Nucleus accumbens (tissue), 56 donors: ENCODE measurements at regions not wholly inside any gene's neighbourhood (a gene's known extent, or its start where the extent isn't known, plus 50 kb on each side); places are given as distances from the start of the nearest gene placed in this dataset.
"Not testable (repeated sequence)": the region's sequence is repeated elsewhere in the genome, so short reads cannot be mapped to it uniquely, and the experiment has no call there.

Source experiments
- DNase-seq, 56 donors: peaks; one replicate each; lab custom pipeline; 2025; lab: John Stamatoyannopoulos, UW

DNA sequence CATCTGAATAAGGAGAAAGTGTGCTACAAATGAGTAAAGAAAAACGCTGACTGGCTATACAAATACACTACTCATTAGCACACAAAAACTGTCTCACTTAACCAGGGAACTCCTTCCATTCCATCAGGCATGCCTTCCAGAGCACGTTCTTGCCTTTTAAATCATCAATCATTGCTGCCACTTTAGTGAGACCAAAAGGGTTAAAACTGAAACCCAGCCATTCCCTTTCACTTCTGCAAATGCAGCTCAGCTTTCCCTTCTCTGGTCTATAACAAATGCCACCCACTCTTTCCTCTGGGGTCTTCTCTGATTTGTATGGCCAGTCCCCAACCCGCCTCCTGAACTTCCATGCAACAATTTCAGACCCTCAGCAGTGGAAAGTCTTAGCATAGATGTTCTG, 231.5 kb downstream of the TRIML1 start:
- DNase-seq = no peak

GRCh38 chr4:188372058-188372457, 232.8 kb downstream of the TRIML1 start:
- no peak for DNase-seq

DNA sequence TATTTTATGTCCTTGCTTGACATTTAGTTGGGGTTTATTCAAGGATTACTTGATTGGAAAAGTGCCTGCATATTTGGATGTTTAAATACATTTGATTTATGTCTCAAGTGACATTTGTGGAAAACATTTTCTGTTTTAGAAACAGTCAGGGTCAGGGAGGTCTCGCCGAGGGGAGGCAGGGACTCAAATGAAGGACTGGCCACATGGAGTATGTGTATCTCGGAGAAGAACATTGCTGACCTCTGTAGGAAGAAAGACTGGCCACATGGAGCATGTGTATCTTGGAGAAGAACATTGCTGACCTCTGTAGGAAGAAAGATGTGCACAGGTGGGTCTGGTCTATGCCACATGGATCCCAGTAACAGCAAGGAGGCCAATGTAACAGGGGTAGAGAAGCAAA, 233.6 kb downstream of the TRIML1 start:
- peak in 1 of 56 donors; percentile 0 for DNase-seq

- no peak for DNase-seq
Measured at GRCh38 chr4:188374871-188375270, 235.6 kb downstream of the TRIML1 start.

DNA sequence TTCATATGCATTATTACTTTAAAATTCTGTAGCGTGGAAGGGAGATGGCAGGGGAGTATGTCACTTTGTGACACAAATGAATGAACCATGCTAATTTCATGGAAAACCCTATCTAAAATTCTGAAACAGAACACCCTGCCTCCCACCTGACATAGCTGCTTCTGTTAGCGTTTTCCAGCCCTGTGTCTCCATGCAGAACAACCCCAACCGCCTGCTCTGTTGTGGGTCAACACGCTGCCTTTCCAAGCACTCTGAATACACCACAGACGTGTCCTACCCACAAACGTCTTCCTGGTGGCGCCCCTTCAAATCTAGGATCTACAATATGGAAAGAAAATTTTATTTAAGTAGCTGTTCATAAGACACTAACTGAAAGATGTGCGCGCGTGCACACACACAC, 238.6 kb downstream of the TRIML1 start:
- no peak for DNase-seq

- DNase-seq = no peak
Measured at GRCh38 chr4:188383180-188383579, 243.9 kb downstream of the TRIML1 start.

GRCh38 chr4:188387179-188387791, 248.0 kb downstream of the TRIML1 start:
- DNase-seq = no peak

DNA sequence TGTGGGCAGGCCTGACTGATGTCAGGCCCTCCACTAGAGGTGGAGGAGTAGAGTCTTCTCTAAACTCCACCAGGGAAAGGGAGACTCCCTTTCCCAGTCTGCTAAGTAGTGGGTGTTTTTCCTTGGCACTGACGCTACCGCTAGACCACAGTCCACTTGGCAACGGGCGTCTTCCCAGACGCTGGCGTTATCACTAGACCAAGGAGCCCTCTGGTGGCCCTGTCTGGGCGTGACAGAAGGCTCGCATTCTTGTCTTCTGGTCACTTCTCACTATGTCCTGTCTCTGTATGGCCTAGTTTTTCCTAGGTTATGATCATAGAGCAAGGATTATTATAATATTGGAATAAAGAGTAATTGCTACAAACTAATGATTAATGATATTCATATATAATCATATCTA, 252.1 kb downstream of the TRIML1 start:
- DNase-seq = not testable (repeated sequence)

DNA sequence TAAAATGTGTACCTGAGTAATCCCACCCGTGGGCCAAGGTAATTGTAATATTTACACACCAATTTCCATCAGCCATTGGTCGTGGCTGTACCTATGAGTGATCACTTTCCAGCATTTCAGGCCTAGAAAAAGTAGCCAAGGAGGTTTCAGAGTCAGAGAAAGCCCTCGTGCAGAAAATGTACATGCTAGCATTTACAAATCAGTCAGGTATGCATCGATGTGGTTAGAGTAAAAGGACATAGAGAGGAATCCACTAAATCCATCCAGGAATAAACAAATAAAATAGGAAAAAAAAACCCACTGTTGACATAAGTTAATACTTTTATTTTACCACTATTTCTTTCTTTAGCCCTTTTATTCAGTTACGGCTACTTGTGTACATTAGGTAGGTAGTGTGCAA, 256.8 kb downstream of the TRIML1 start:
- no peak for DNase-seq

- DNase-seq = no peak
Measured at GRCh38 chr4:188399834-188400233, 260.6 kb downstream of the TRIML1 start.

GRCh38 chr4:188400451-188400850, 261.2 kb downstream of the TRIML1 start:
- DNase-seq = peak in 27 of 56 donors; percentile 1 to 30 (median 12)

- DNase-seq = peak in 1 of 56 donors; percentile 7
Measured at GRCh38 chr4:188403272-188403671, 264.0 kb downstream of the TRIML1 start.

- DNase-seq = not testable (repeated sequence)
Measured at GRCh38 chr4:188405071-188405835, 266.0 kb downstream of the TRIML1 start.

DNA sequence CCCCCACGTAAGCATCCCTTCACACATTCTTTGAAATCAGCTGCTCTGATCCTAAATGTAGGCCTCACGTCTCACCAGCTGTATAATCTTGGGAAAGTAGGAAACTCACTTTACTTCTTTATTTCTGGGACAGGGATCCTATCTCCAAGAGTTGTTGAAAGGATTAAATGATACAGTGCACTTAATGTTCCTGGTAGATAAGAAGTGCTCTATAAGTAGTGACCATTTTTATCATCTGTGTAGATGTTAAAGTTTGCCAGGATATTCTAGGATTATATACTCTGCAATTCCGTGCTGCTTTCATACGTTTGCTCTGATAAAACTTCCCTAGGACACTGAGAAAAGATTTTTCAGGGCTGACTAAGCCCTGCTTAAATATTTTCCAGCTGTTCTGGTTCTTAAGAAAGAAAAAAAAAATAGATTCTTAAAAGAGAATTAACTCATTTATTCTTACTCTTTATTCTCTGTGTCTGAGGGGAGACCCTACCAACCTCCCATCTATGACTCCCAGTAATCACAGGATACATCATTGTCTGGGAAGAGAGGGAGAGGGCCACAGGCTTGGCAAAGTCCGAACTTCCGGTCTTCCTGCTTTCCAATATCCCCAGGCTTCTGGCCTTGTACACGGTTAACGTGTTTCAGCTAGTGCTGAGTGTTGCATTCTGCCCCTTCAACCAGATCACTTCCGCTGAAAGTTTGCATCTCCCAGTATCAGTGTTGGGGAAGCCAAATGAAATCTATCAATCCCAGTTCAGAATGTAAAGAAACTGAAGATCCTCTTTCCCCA, 269.2 kb downstream of the TRIML1 start:
- DNase-seq = no peak

DNA sequence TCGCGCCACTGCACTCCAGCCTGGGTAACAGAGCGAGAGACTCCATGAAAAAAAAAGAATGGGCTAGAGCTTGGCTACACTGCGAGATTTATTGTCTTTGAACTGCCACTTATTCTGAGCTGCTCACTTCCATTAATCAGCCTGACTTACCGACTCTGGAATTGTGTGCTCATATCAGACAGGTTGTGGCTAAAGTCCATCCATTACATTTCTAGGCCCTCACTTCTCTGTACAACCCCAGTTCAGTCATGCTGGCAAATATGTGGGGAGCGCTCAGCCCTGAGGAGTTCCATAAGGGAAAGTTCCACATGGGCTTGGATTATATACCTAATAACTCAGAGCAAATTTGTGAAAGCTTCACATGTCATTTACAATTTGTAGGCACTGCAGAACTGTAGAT, 270.6 kb downstream of the TRIML1 start:
- DNase-seq = no peak

GRCh38 chr4:188411805-188412204, 272.6 kb downstream of the TRIML1 start:
- DNase-seq = no peak

GRCh38 chr4:188412499-188412898, 273.3 kb downstream of the TRIML1 start:
- DNase-seq = no peak

GRCh38 chr4:188414441-188414840, 275.2 kb downstream of the TRIML1 start:
- no peak for DNase-seq

DNA sequence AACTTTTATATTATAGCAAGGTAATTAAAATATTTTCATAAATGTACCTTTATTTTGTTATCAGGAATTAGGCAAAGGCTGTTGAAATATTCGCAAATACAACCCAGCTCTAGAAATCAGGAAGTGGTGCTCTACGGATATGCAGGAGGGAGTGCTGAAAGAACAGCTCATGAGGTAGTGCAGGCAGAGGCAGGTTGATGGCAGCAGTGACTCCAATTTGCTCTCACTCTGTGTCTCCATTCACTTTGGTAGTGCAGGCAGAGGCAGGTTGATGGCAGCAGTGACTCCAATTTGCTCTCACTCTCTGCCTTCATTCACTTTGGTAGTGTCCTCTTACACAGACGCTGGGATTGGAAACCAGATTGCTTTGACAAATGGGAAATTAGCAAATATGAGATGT, 277.9 kb downstream of the TRIML1 start:
- peak in 8 of 56 donors; percentile 2 to 20 (median 9) for DNase-seq

DNA sequence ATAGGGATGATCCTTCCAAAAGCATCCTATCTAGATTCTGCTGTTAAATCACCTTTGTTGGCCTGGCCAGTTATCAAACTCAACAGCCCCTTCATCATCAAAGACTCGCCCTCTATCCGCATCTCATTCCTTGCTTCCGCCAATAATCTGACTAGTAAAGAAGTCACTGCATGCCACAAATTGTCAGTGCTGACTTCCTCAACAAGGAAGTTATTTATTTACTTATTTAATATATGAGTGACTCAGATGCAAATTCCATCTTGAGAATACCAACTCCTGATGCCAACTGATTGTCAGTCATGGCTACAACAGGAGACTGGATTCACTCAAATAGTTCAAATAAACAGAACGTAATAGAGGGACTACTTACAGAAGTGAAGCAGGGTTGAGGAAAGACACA, 283.8 kb downstream of the TRIML1 start:
- DNase-seq = no peak

- no peak for DNase-seq
Measured at GRCh38 chr4:188428935-188429334, 289.7 kb downstream of the TRIML1 start.
